Esophagus squamous epithelium (tissue), 5 donors: ENCODE measurements at regions not wholly inside any gene's neighbourhood (a gene's known extent, or its start where the extent isn't known, plus 50 kb on each side); places are given as distances from the start of the nearest gene placed in this dataset.

ENCODE experiments used
- DNase-seq: peaks from one replicate; lab custom pipeline; 2025; lab: John Stamatoyannopoulos, UW
- H3K27ac ChIP-seq, 4 donors: fragments of 200-600 bp; sonication (generic); one replicate each; pipeline ENCODE4 v1.5.1; 2016 to 2019; ENCODE audit warnings: mild to moderate bottlenecking in 1 of 4
- H3K27me3 ChIP-seq, 4 donors: fragments of 200-600 bp; sonication (generic); 1 replicate in 3 of 4; 2 replicates in 1 of 4; pipeline versions ENCODE4 v1.5.1 to v1.6.0; 2017 to 2021; ENCODE audit warnings: antibody characterized with exemption in 1 of 4
- H3K36me3 ChIP-seq, 3 donors: fragments of 200-600 bp; sonication (generic); one replicate each; pipeline ENCODE4 v1.5.1; 2016 to 2019
- H3K4me1 ChIP-seq, 3 donors: fragments of 200-600 bp; sonication (generic); one replicate each; pipeline ENCODE4 v1.5.1; 2017 to 2019
- H3K4me3 ChIP-seq, 4 donors: fragments of 200-600 bp; sonication (generic); 1 replicate in 3 of 4; 2 replicates in 1 of 4; pipeline ENCODE4 v1.5.1; 2016 to 2019; ENCODE audit warnings: mild to moderate bottlenecking in 2 of 4, moderate library complexity in 1 of 4
- H3K9me3 ChIP-seq, 3 donors: fragments of 200-600 bp; sonication (generic); one replicate each; pipeline ENCODE4 v1.5.1; 2016 to 2019
- CTCF ChIP-seq, 6 experiments: fragments of 450-650 bp in 4 of 6; fragments of 200-600 bp in 2 of 6; sonication (generic) in 2 of 6; IDR thresholded peaks; one replicate each; pipeline ENCODE4 v1.5.1; 2016 to 2019; ENCODE audit warnings: antibody characterized with exemption in 6 of 6, mild to moderate bottlenecking in 4 of 6, moderate library complexity in 4 of 6
- POLR2A ChIP-seq, 4 donors: fragments of 450-650 bp; IDR thresholded peaks; one replicate each; pipeline ENCODE4 v1.6.1; 2017; ENCODE audit warnings: antibody characterized with exemption in 4 of 4, mild to moderate bottlenecking in 4 of 4, moderate library complexity in 3 of 4
- WGBS, 2 donors: methylation state at CpG; one replicate each; pipeline ENCODE4 v1.1.5; 2018; 5-methylcytosine and 5-hydroxymethylcytosine counted together
- intact Hi-C: fragments of 100-400 bp; cut with DNase I; formaldehyde crosslinking; loops from one replicate; pipeline ENCODE4 v1.15.0; 2022
- donor health status: DM: yes; HTN: yes; CAD: no.

- Histone ChIP-seq H3K27ac (no peak overlapping the region), H3K4me3 (no peak overlapping the region)
These were observed 346.3 kb downstream of the DIPK2A start for GRCh38 chr3:144317961-144318360.

DNA sequence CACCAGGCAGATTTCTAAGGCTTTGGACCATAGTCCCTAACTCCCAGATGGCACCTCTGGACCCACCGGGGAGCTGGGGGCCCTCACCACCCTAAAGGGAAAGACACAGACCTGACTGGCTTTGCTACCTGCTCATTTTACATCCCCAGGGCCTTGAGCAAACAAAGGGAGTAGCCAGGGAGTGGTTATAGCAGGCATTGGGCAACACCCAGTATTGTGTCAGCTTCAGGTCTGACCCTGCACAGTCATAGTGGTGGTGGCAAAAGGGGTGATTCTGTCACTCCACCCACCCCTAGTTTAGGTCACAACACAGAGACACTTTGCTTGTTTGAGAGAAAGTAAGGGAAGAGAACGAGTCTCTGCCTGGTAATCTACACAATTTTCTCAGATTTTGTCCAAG is 352.5 kb downstream of the DIPK2A start:
- 45 to 71% methylated on average over 1 to 2 of the region's 2 CpGs for WGBS, 2 donors
- no peaks in the 10 kb centered on the region for H3K27me3 ChIP-seq
- H3K36me3 ChIP-seq, result no peaks in the 10 kb centered on the region
- no peak for DNase-seq
- peaks cover 0 to 16% (median 0%) of the 10 kb centered on the region in 3 donors for H3K4me1 ChIP-seq
- H3K4me3 ChIP-seq, result no peak overlapping the region
- H3K27ac ChIP-seq, result peak overlapping the region in 2 of 4 donors; percentile 44 to 54
- intact Hi-C loops, result no loop called here
- TF ChIP-seq CTCF (IDR thresholded peaks at IDR 0.05), result no peak
- TF ChIP-seq POLR2A (IDR thresholded peaks at IDR 0.05), result no peak
- H3K9me3 ChIP-seq, result peaks cover 0 to 7% (median 4%) of the 10 kb centered on the region in 3 donors

More at GRCh38 chr3:144317961-144318360, 346.3 kb downstream of the DIPK2A start:
- Histone ChIP-seq H3K36me3 (no peaks in the 10 kb centered on the region), H3K4me1 (no peaks in the 10 kb centered on the region), H3K27me3 (no peaks in the 10 kb centered on the region), H3K9me3 (no peaks in the 10 kb centered on the region)
- 70 to 81% methylated on average over 2 of the region's 2 CpGs for WGBS, 2 donors
- DNase-seq, result no peak
- TF ChIP-seq POLR2A (IDR thresholded peaks at IDR 0.05) (no peak), CTCF (IDR thresholded peaks at IDR 0.05) (no peak)
- intact Hi-C loops, result no loop called here

DNA sequence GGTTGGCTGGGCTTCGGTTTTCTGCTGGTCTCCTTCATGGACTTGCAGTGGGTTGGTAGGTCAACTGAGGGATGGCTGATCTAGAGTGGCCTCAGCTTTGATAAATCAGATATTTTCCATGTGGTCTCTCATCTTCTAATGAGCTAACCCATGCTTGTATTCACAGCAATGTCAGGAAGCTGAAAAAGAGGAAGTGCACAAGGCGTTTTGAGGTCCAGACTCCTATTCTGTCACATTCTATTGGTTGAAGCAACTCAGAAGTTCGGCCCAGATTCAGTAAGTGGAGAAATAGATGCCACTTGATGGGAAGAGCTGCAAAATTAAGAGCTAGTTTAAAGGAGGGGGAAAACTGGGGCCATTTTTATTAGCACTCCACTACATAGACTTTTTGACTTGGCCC is 361.2 kb downstream of the DIPK2A start:
- Histone ChIP-seq H3K27ac (no peak overlapping the region), H3K4me1 (no peaks in the 10 kb centered on the region), H3K4me3 (no peak overlapping the region), H3K9me3 (peaks cover 0 to 4% (median 4%) of the 10 kb centered on the region in 3 donors), H3K27me3 (no peaks in the 10 kb centered on the region), H3K36me3 (no peaks in the 10 kb centered on the region)
- WGBS, 2 donors, result 64 to 75% methylated on average over 3 of the region's 3 CpGs
- DNase-seq, result no peak
- intact Hi-C loops, result no loop called here
- TF ChIP-seq CTCF (IDR thresholded peaks at IDR 0.05), result no peak
- TF ChIP-seq POLR2A (IDR thresholded peaks at IDR 0.05), result no peak

GRCh38 chr3:144341471-144341870 is 369.8 kb downstream of the DIPK2A start:
- no peak for TF ChIP-seq CTCF (IDR thresholded peaks at IDR 0.05)
- TF ChIP-seq POLR2A (IDR thresholded peaks at IDR 0.05), result no peak
- no peaks in the 10 kb centered on the region for H3K36me3 ChIP-seq
- no peak overlapping the region for H3K27ac ChIP-seq
- no peak overlapping the region for H3K4me3 ChIP-seq
- intact Hi-C loops, result no loop called here
- 78 to 85% methylated on average over 4 of the region's 4 CpGs for WGBS, 2 donors
- no peaks in the 10 kb centered on the region for H3K4me1 ChIP-seq
- no peaks in the 10 kb centered on the region for H3K27me3 ChIP-seq
- H3K9me3 ChIP-seq, result no peaks in the 10 kb centered on the region
- no peak for DNase-seq

DNA sequence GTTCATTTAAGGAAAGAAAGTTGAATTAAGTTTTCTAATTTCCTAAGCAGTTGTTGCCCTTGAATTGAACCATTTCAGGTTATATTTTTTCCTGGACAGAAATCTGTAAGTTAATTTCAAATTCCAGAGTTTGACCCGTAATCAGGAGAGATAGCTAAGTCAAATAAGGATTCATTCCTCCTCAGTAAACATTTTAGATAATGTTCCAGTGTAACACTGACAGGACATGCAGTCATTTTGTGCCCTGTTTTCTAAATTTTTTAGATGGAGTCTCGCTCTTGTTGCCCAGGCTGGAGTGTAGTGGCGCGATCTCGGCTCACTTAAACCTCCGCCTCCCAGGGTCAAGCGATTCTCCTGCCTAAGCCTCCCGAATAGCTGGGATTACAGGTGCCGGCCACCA is 371.7 kb downstream of the DIPK2A start:
- DNase-seq, result no peak
- H3K4me1 ChIP-seq, result no peaks in the 10 kb centered on the region
- no peak overlapping the region for H3K4me3 ChIP-seq
- no peaks in the 10 kb centered on the region for H3K36me3 ChIP-seq
- 90 to 97% methylated on average over 9 of the region's 9 CpGs for WGBS, 2 donors
- no peaks in the 10 kb centered on the region for H3K27me3 ChIP-seq
- TF ChIP-seq POLR2A (IDR thresholded peaks at IDR 0.05) (no peak), CTCF (IDR thresholded peaks at IDR 0.05) (no peak)
- no peak overlapping the region for H3K27ac ChIP-seq
- H3K9me3 ChIP-seq, result no peaks in the 10 kb centered on the region
- intact Hi-C loops, result no loop called here
